OCI-LY7 (cell line): ENCODE measurements at regions not wholly inside any gene's neighbourhood (a gene's known extent, or its start where the extent isn't known, plus 50 kb on each side); places are given as distances from the start of the nearest gene placed in this dataset.
"Not testable (repeated sequence)": the region's sequence is repeated elsewhere in the genome, so short reads cannot be mapped to it uniquely, and the experiment has no call there.

Experiments used
- BruUV-seq: library from RNA; stranded (reverse); fragments of 400-500 nt; replicated peaks from 2 replicates; lab custom pipeline; 2021; lab: Mats Ljungman, UMichigan
- CTCF ChIA-PET: fragments of 300-600 bp; sonication (Branson Sonifier 250); formaldehyde crosslinking; loops from one replicate; lab custom pipeline; 2022; ENCODE audit warnings: antibody characterized with exemption; ENCODE audit not compliant: unreplicated experiment; lab: Charles Lee
- POLR2A ChIA-PET: fragments of 300-600 bp; sonication (Branson Sonifier 250); formaldehyde crosslinking; loops from one replicate; lab custom pipeline; 2022; ENCODE audit warnings: antibody characterized with exemption; lab: Charles Lee
- DNase-seq: peaks from one replicate; pipeline ENCODE4 v3.0.0-alpha.2; 2015; ENCODE audit warnings: low spot score
- H2AFZ ChIP-seq: fragments of 200-600 bp; sonication (generic), shearing (Covaris generic); 2 replicates; pipeline ENCODE4 v1.6.1; 2014; ENCODE audit warnings: mild to moderate bottlenecking, antibody characterized with exemption, low read length, moderate library complexity
- H3K27ac ChIP-seq: fragments of 200-600 bp; sonication (generic); 2 replicates; pipeline ENCODE4 v1.5.1; 2014; ENCODE audit warnings: mixed run types, low read depth, mild to moderate bottlenecking, moderate library complexity, low read length, inconsistent platforms; ENCODE audit not compliant: poor library complexity, severe bottlenecking
- H3K36me3 ChIP-seq: fragments of 200-600 bp; sonication (generic); 2 replicates; pipeline ENCODE4 v1.6.1; 2014; ENCODE audit warnings: mild to moderate bottlenecking, antibody characterized with exemption, low read length, moderate library complexity, mixed read lengths; ENCODE audit not compliant: insufficient read depth
- H3K4me1 ChIP-seq: fragments of 200-600 bp; sonication (generic); 2 replicates; pipeline ENCODE4 v1.5.1; 2014; ENCODE audit warnings: mild to moderate bottlenecking, low read length; ENCODE audit not compliant: insufficient read depth, poor library complexity, severe bottlenecking
- H3K4me2 ChIP-seq: fragments of 200-600 bp; sonication (generic); 2 replicates; pipeline ENCODE4 v1.6.1; 2014; ENCODE audit warnings: mild to moderate bottlenecking, low read length
- H3K4me3 ChIP-seq: fragments of 200-600 bp; sonication (generic); 2 replicates; pipeline ENCODE4 v1.5.1; 2014; ENCODE audit warnings: mild to moderate bottlenecking, low read depth, low read length; ENCODE audit not compliant: poor library complexity, severe bottlenecking
- H3K79me2 ChIP-seq: fragments of 200-600 bp; sonication (generic); 2 replicates; pipeline ENCODE4 v1.6.1; 2016; ENCODE audit warnings: low read depth, mild to moderate bottlenecking, low read length, moderate library complexity, mixed read lengths; ENCODE audit not compliant: insufficient read depth
- H3K9me2 ChIP-seq: fragments of 200-600 bp; sonication (generic); 2 replicates; pipeline ENCODE4 v1.6.1; 2016; ENCODE audit warnings: mild to moderate bottlenecking, low read length, mixed read lengths; ENCODE audit not compliant: insufficient read depth
- H3K9me3 ChIP-seq: fragments of 200-600 bp; sonication (generic); 2 replicates; pipeline ENCODE4 v1.6.1; 2014; ENCODE audit warnings: mild to moderate bottlenecking, mixed run types, low read length, mixed read lengths
- H4K20me1 ChIP-seq: fragments of 200-600 bp; sonication (generic); 2 replicates; pipeline ENCODE4 v1.6.1; 2014; ENCODE audit warnings: mild to moderate bottlenecking, antibody characterized with exemption, low read length, moderate library complexity, mixed read lengths; ENCODE audit not compliant: insufficient read depth
- EZH2phosphoT487 ChIP-seq: fragments of 200-600 bp; sonication (generic); IDR thresholded peaks from 2 replicates; pipeline ENCODE4 v1.6.1; 2018; ENCODE audit warnings: low read depth, borderline replicate concordance, mild to moderate bottlenecking, mixed run types, antibody characterized with exemption, low read length, moderate library complexity, mixed read lengths
- intact Hi-C: fragments of 100-400 bp; cut with micrococcal nuclease; formaldehyde crosslinking; loops from one replicate; pipeline ENCODE4 v1.10.0; 2022; ENCODE audit not compliant: unreplicated experiment
- TF ChIP-seq, protein P1 (sequence below): fragments of 200-600 bp; sonication (generic); conservative IDR thresholded peaks from 2 replicates; pipeline ENCODE4 v1.5.1; 2014; ENCODE audit warnings: mild to moderate bottlenecking, antibody characterized with exemption, low read length, moderate library complexity, mixed read lengths

DNA sequence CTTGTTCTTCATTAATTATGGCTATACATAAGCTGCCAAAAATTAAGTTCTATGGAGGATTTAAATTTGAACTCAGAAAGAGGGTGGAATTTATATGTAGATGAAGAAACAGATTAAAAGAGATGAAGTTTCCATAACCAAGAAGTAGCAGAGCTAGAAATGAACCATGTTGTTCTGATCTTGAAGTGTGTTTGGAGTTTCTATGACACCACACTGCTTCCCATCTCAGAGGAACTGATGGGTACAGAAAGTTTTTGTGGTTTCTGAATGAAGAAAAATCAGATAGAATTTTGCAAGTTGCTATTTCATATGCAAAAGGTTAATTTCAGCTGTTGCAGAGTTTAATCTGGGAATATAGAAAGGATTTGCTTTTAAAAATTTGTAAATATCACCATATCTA lies 710.3 kb downstream of the PDCD6IP start:
- Histone ChIP-seq H3K9me3 (no peaks in the 10 kb centered on the region), H3K27ac (no peak overlapping the region), H3K4me3 (no peak overlapping the region), H3K9me2 (no peaks in the 10 kb centered on the region), H3K79me2 (no peaks in the 10 kb centered on the region), H3K4me1 (peaks cover 8% of the 10 kb centered on the region), H3K36me3 (no peaks in the 10 kb centered on the region), H3K4me2 (no peak overlapping the region), H4K20me1 (no peaks in the 10 kb centered on the region), H2AFZ (no peak overlapping the region)
- POLR2A ChIA-PET = interaction anchor here (0.6 kb wide), 1 partner anchor 911 kb away, joined by 3 read pairs; no protein-coding TSS in a partner anchor
- CTCF ChIA-PET = no interaction called here
- no peak for DNase-seq
- intact Hi-C loops = no loop called here
- TF ChIP-seq, protein P1, sequence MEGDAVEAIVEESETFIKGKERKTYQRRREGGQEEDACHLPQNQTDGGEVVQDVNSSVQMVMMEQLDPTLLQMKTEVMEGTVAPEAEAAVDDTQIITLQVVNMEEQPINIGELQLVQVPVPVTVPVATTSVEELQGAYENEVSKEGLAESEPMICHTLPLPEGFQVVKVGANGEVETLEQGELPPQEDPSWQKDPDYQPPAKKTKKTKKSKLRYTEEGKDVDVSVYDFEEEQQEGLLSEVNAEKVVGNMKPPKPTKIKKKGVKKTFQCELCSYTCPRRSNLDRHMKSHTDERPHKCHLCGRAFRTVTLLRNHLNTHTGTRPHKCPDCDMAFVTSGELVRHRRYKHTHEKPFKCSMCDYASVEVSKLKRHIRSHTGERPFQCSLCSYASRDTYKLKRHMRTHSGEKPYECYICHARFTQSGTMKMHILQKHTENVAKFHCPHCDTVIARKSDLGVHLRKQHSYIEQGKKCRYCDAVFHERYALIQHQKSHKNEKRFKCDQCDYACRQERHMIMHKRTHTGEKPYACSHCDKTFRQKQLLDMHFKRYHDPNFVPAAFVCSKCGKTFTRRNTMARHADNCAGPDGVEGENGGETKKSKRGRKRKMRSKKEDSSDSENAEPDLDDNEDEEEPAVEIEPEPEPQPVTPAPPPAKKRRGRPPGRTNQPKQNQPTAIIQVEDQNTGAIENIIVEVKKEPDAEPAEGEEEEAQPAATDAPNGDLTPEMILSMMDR = no peak
- BruUV-seq = no TSS peak

DNA sequence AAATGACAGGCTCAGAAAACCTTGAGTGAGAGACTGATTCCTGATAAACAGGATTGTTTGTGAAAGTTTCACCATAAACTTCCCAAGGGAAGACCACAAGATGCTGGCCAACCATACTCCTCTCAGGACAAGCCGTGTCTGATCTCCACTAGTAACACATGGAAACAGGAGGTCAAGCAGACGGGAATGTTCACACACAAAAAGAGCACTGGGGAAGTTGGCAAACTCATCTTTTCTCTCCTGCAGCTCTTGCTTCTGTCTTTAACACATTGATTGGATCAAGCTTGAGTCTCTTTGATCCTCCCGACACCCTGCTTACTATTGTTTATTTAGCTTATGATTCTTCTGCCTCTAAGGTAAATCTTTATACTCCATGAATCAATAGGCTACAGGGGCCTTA lies 713.5 kb downstream of the PDCD6IP start:
- intact Hi-C loops = no loop called here
- Histone ChIP-seq H4K20me1 (no peaks in the 10 kb centered on the region), H2AFZ (no peak overlapping the region), H3K79me2 (no peaks in the 10 kb centered on the region), H3K27ac (no peak overlapping the region), H3K4me2 (no peak overlapping the region), H3K36me3 (no peaks in the 10 kb centered on the region), H3K4me1 (no peaks in the 10 kb centered on the region), H3K9me2 (no peaks in the 10 kb centered on the region), H3K9me3 (no peaks in the 10 kb centered on the region), H3K4me3 (no peak overlapping the region)
- ChIA-PET CTCF (no interaction called here), POLR2A (no interaction called here)
- DNase-seq = no peak
- no TSS peak for BruUV-seq
- TF ChIP-seq, protein P1 = no peak
- no peak for TF ChIP-seq EZH2phosphoT487

DNA sequence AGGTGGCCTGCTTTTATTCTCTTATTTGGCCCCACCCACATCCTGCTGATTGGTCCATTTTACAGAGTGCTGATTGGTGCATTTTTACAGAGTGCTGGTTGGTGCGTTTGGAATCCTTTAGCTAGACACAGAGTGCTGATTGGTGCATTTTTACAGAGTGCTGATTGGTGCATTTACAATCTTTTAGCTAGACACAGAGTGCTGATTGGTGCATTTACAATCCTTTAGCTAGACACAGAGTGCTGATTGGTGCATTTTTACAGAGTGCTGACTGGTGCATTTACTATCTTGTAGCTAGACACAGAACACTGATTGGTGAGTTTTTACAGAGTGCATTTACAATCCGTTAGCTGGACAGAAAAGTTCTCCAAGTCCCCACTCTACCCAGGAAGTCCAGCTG lies 720.6 kb downstream of the PDCD6IP start:
- H3K4me1 ChIP-seq, H3K79me2 ChIP-seq, H3K4me3 ChIP-seq, DNase-seq, H3K9me3 ChIP-seq, H3K27ac ChIP-seq, BruUV-seq, H4K20me1 ChIP-seq, H3K4me2 ChIP-seq, POLR2A ChIA-PET, H3K36me3 ChIP-seq, CTCF ChIA-PET, intact Hi-C loops, H3K9me2 ChIP-seq, H2AFZ ChIP-seq: not testable (repeated sequence)
